MG63 (cell line): ENCODE measurements at regions not wholly inside any gene's neighbourhood (a gene's known extent, or its start where the extent isn't known, plus 50 kb on each side); places are given as distances from the start of the nearest gene placed in this dataset.
A peak's percentile ranks its signal among the peaks of the same experiment; 100 is the strongest.

Experiments used
- DNase-seq: peaks from one replicate; pipeline ENCODE4 v3.0.0-alpha.2; 2020
- H3K27me3 ChIP-seq: fragments of 250-450 bp; sonication (Bioruptor Pico); 2 replicates; pipeline ENCODE4 v1.5.1; 2020; ENCODE audit warnings: mild to moderate bottlenecking, moderate library complexity
- H3K36me3 ChIP-seq: fragments of 250-450 bp; sonication (Bioruptor Pico); 2 replicates; pipeline ENCODE4 v1.5.1; 2020; ENCODE audit warnings: mild to moderate bottlenecking, moderate library complexity
- H3K4me3 ChIP-seq: fragments of 250-450 bp; sonication (Bioruptor Pico); 2 replicates; pipeline ENCODE4 v1.5.1; 2020; ENCODE audit warnings: mild to moderate bottlenecking, moderate library complexity
- H3K9me3 ChIP-seq: fragments of 250-450 bp; sonication (Bioruptor Pico); 2 replicates; pipeline ENCODE4 v1.5.1; 2020; ENCODE audit warnings: mild to moderate bottlenecking, moderate library complexity

- Histone ChIP-seq H3K4me3 (no peak overlapping the region), H3K36me3 (no peaks in the 10 kb centered on the region), H3K27me3 (no peaks in the 10 kb centered on the region; the same call in 1 of the 2 replicates), H3K9me3 (peaks cover 3% of the 10 kb centered on the region; the same call in 1 of the 2 replicates)
- no peak for DNase-seq
Measured at GRCh38 chr20:9928281-9928737, 89.4 kb upstream of the PAK5 start.

- no peak for DNase-seq
- H3K4me3 ChIP-seq: no peak overlapping the region
- H3K27me3 ChIP-seq: no peaks in the 10 kb centered on the region; the same call in 1 of the 2 replicates
- H3K36me3 ChIP-seq: no peaks in the 10 kb centered on the region
- H3K9me3 ChIP-seq: peaks cover 3% of the 10 kb centered on the region; the same call in 1 of the 2 replicates
Measured at GRCh38 chr20:9927224-9927623, 88.3 kb upstream of the PAK5 start.

GRCh38 chr20:9926476-9926875, 87.6 kb upstream of the PAK5 start:
- H3K9me3 ChIP-seq: peaks cover 3% of the 10 kb centered on the region; the same call in 1 of the 2 replicates
- no peak overlapping the region for H3K4me3 ChIP-seq
- no peak for DNase-seq
- no peaks in the 10 kb centered on the region; the same call in 1 of the 2 replicates for H3K27me3 ChIP-seq
- H3K36me3 ChIP-seq: no peaks in the 10 kb centered on the region

- no peaks in the 10 kb centered on the region for H3K36me3 ChIP-seq
- no peak for DNase-seq
- H3K27me3 ChIP-seq: no peaks in the 10 kb centered on the region; the same call in 1 of the 2 replicates
- peaks cover 3% of the 10 kb centered on the region; the same call in 1 of the 2 replicates for H3K9me3 ChIP-seq
- H3K4me3 ChIP-seq: no peak overlapping the region
Measured at GRCh38 chr20:9926007-9926406, 87.1 kb upstream of the PAK5 start.

DNA sequence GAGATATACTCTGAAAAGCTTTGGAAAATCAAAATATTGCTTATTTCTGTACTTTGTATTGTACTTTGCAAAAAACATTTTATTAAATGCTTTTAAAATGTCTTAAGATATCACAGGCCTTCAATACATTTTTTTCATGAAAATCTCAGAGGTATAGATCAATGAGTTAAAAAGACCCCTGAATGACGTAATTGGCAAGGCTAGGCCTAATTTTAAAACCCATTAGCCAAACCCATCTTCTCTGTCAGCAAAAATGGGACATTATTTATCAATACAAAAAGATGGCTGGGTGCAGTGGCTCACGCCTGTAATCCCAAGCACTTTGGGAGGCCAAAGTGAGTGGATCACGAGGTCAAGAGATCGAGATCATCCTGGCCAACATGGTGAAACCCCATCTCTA, 84.8 kb upstream of the PAK5 start:
- no peak overlapping the region for H3K4me3 ChIP-seq
- H3K9me3 ChIP-seq: peaks cover 3% of the 10 kb centered on the region; the same call in 1 of the 2 replicates
- no peaks in the 10 kb centered on the region; the same call in 1 of the 2 replicates for H3K27me3 ChIP-seq
- no peaks in the 10 kb centered on the region for H3K36me3 ChIP-seq
- no peak for DNase-seq

- Histone ChIP-seq H3K27me3 (no peaks in the 10 kb centered on the region; the same call in 1 of the 2 replicates), H3K9me3 (no peaks in the 10 kb centered on the region), H3K36me3 (no peaks in the 10 kb centered on the region), H3K4me3 (no peak overlapping the region)
- DNase-seq: no peak
Measured at GRCh38 chr20:9920866-9921265, 82.0 kb upstream of the PAK5 start.

DNA sequence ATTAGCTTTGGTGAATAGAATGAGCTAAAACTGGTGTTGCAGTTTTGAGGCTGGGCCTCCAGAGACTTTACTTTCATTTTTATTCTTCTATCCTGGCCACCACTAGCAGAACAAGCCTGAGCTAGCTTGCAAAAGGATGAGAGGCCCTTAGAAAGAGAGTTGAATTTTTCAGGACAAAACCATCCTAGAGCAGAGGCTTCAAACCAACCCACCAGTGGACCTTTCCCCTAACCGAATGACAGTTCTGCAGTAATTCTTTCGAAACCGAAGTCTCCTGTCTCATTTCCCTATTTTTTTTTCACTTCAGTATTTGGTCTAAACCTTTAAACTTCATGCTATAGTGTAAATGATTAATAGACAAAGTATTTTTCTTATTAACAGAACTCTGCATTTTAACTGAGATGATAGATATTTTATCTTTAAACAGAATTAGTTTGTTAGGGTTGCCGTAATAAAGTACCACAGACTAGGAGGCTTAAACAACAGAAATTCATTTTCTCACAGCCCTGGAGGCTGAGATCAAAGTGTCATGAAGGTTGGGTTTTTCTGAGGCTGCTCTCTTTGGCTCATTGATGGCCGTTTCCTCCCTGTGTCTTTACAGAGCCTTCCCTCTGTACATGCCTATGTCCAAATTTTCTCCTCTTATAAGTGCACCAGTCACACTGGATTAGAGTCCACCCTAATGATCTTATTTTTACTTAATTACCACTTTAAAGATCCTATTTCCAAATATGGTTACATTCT, 80.6 kb upstream of the PAK5 start:
- DNase-seq: no peak
- Histone ChIP-seq H3K36me3 (no peaks in the 10 kb centered on the region), H3K27me3 (no peaks in the 10 kb centered on the region; the same call in 1 of the 2 replicates), H3K4me3 (no peak overlapping the region), H3K9me3 (no peaks in the 10 kb centered on the region)

DNA sequence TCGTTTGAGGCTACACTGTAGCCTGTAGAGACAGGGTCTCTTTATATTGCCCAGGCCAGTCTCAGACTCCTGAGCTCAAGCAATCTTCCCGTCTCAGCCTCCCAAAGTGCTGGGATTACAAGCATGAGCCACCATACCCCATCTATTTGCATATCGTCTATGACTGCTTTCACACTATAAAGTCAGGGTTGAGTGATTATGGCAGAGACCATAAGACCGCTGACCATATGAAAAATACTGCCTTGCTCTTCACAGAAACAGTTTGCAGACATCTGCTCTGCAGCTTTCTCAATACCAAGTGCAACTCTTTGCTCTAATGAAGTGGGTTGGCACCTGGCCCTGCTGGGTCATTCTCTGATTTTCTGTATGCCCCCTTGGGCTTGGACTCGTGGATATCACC, 79.5 kb upstream of the PAK5 start:
- no peak overlapping the region for H3K4me3 ChIP-seq
- no peaks in the 10 kb centered on the region for H3K36me3 ChIP-seq
- DNase-seq: no peak
- H3K27me3 ChIP-seq: no peaks in the 10 kb centered on the region; the same call in 1 of the 2 replicates
- H3K9me3 ChIP-seq: no peaks in the 10 kb centered on the region

- Histone ChIP-seq H3K27me3 (peaks cover 3% of the 10 kb centered on the region; the same call in 1 of the 2 replicates), H3K9me3 (no peaks in the 10 kb centered on the region), H3K36me3 (no peaks in the 10 kb centered on the region), H3K4me3 (no peak overlapping the region)
- DNase-seq: no peak
Measured at GRCh38 chr20:9916761-9917160, 77.9 kb upstream of the PAK5 start.

DNA sequence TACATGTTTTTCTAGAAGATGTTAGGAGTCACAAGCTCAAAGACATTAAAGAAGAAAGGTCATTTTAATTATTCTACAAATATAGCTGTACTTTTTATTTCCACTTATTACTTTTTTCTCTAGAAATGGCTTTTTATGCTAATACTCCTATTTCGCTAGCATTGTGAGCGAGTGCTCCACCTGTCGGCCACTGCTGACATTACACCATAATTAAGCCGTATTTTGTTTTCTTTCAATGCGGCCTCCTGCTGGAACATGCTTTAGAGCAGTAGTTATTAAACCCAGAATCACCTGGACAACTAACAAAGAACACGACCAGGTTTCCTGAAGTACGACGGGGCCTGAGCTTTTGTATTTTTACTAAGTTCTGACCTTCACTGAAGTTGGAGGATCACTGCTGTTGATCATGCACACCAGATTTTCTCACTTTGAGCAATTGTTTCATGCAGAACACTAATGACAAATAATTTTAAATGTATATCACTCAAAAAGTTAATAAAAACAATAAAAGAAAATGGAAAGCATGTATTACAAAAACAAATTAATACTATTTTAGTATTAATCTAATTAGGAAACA, 74.1 kb upstream of the PAK5 start:
- H3K27me3 ChIP-seq: peaks cover 8% of the 10 kb centered on the region; the same call in 1 of the 2 replicates
- no peaks in the 10 kb centered on the region for H3K36me3 ChIP-seq
- H3K9me3 ChIP-seq: no peaks in the 10 kb centered on the region
- peak; percentile 10 for DNase-seq
- H3K4me3 ChIP-seq: no peak overlapping the region

- H3K36me3 ChIP-seq: no peaks in the 10 kb centered on the region
- peaks cover 8% of the 10 kb centered on the region; the same call in 1 of the 2 replicates for H3K27me3 ChIP-seq
- no peaks in the 10 kb centered on the region for H3K9me3 ChIP-seq
- H3K4me3 ChIP-seq: no peak overlapping the region
- no peak for DNase-seq
Measured at GRCh38 chr20:9912290-9912689, 73.4 kb upstream of the PAK5 start.

DNA sequence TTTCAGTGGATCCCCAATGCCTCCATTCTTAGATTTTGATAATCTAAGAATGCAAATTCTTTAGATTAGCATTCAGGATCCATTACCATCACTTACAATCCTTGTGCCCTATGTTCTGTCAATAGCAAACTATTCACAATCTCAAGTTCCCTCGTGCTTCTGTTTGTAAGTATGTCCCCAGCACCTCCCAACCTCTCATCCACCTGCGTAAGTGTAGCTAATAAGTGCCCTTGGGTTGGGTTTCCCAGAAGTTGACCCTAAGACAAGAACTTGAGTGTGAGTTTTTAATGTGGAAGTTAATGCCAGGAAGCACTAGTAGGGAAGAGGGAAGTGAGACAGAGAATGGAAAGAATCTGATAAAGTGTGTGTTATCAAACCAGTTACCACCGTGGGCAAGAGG, 72.6 kb upstream of the PAK5 start:
- Histone ChIP-seq H3K36me3 (no peaks in the 10 kb centered on the region), H3K9me3 (no peaks in the 10 kb centered on the region)
- no peak for DNase-seq

DNA sequence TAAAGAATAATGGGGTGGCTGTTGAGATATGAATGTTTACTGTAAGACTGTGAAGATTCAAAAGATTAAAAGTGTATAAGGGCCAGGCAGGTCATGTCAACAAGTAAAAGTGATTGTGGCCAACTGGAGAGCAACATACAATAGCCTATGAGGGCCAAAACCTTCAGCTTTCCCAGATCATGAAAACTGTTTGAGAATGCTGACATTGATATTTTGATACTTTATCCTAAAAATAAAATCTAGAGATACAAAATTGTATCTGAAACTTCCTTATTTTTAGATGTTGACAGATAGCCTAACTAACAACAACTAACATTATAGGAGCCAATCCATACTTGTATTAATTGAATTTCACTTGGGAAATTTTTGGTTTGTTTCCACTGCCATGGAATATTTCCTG, 70.3 kb upstream of the PAK5 start:
- H3K36me3 ChIP-seq: no peaks in the 10 kb centered on the region
- H3K4me3 ChIP-seq: no peak overlapping the region
- DNase-seq: no peak
- H3K9me3 ChIP-seq: no peaks in the 10 kb centered on the region
- peaks cover 8% of the 10 kb centered on the region; the same call in 1 of the 2 replicates for H3K27me3 ChIP-seq

More for the DNA sequence above, 72.6 kb upstream of the PAK5 start:
- Histone ChIP-seq H3K27me3 (peaks cover 8% of the 10 kb centered on the region; the same call in 1 of the 2 replicates), H3K4me3 (no peak overlapping the region)

DNA sequence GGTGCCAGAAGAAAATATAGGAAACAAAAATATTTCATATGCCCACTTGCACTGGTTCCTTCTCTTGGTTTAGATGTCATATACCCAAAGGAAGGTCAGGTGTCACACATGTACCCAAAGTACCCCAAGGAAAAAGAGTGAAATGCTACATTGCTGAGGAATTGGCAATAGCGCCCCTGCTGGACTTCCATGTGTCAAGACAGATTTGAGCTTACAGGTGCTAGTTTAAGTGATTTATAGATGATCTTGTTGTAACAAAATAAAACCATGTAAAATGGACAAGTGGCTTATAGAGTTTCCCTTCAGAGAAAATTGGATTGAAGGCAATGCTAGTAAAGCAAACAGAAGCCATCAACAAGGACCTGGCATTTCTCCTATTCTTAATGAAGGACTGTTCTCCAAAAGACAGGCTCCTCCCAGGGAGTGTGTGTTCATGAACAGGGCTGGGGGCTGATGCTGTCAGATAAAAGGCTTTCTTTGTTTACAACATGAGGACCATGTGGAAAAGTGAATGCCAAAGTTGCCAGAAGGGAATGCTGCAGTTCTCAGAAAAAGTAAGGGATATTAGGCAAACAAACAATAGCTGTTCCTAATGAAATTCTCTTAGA, 64.3 kb upstream of the PAK5 start:
- H3K9me3 ChIP-seq: no peaks in the 10 kb centered on the region
- no peak for DNase-seq
- no peak overlapping the region for H3K4me3 ChIP-seq
- H3K27me3 ChIP-seq: peaks cover 18% of the 10 kb centered on the region
- no peaks in the 10 kb centered on the region for H3K36me3 ChIP-seq

DNA sequence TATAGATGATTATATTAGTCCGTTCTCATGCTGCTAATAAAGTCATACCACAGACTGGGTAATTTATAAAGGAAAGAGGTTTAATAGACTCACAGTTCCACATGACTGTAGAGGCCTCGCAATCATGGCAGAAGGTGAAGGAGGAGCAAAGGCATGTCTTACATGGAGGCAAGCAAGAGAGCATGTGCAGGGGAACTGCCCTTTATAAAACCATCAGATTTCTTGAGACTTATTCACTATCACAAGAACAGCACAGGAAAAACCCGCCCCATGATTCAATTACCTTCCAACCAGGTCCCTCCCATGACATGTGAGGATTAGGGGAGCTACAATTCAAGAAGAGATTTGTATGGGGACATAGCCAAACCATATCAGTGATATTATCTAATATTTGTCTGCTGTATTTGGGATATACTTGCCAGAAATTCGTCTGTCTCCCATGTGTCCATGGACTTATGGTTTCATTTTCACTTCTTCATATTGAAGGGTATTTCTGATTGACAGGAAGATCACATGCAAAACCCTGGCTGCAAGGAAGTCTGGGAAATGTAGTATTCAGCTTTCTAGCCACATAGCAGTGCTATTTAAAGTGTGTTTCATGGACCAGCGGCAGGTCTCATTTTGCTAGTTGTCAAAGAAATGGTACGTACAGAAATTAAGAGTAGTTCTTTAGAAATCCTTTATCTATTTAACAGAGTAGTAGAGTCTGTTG, 50.5 kb upstream of the PAK5 start:
- Histone ChIP-seq H3K36me3 (no peaks in the 10 kb centered on the region), H3K9me3 (no peaks in the 10 kb centered on the region), H3K4me3 (peak overlapping the region; percentile 13; the same call in 1 of the 2 replicates), H3K27me3 (no peaks in the 10 kb centered on the region)
- DNase-seq: no peak
